Endothelial cell of umbilical vein (primary cell): ENCODE measurements at regions not wholly inside any gene's neighbourhood (a gene's known extent, or its start where the extent isn't known, plus 50 kb on each side); places are given as distances from the start of the nearest gene placed in this dataset.

Source experiments
- MYC ChIP-seq: IDR thresholded peaks from one replicate; pipeline ENCODE4 v1.6.1; 2011; ENCODE audit warnings: mild to moderate bottlenecking, low read depth, low read length
- TF ChIP-seq, protein P1 (sequence below), 2 donors: IDR thresholded peaks; 1 replicate in 1 of 2; 2 replicates in 1 of 2; pipeline ENCODE4 v1.5.1; 2011; ENCODE audit warnings: low read length in 2 of 2, mild to moderate bottlenecking in 2 of 2, moderate library complexity in 2 of 2, control low read depth in 1 of 2, inconsistent platforms in 1 of 2, low read depth in 1 of 2; ENCODE audit not compliant: insufficient read depth in 1 of 2; ENCODE audit errors: extremely low read depth in 1 of 2

- TF ChIP-seq, protein P1, sequence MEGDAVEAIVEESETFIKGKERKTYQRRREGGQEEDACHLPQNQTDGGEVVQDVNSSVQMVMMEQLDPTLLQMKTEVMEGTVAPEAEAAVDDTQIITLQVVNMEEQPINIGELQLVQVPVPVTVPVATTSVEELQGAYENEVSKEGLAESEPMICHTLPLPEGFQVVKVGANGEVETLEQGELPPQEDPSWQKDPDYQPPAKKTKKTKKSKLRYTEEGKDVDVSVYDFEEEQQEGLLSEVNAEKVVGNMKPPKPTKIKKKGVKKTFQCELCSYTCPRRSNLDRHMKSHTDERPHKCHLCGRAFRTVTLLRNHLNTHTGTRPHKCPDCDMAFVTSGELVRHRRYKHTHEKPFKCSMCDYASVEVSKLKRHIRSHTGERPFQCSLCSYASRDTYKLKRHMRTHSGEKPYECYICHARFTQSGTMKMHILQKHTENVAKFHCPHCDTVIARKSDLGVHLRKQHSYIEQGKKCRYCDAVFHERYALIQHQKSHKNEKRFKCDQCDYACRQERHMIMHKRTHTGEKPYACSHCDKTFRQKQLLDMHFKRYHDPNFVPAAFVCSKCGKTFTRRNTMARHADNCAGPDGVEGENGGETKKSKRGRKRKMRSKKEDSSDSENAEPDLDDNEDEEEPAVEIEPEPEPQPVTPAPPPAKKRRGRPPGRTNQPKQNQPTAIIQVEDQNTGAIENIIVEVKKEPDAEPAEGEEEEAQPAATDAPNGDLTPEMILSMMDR (IDR thresholded peaks at IDR 0.05; ENCODE audit: extremely low read depth in 1 of 2, insufficient read depth in 1 of 2, low read depth in 1 of 2, low read length in 2 of 2) = no peak
- no peak for TF ChIP-seq MYC
These were observed 1415.8 kb downstream of the C4orf33 start for GRCh38 chr4:130511776-130512175.
